Thyroid gland (tissue), 4 donors: ENCODE measurements at regions not wholly inside any gene's neighbourhood (a gene's known extent, or its start where the extent isn't known, plus 50 kb on each side); places are given as distances from the start of the nearest gene placed in this dataset.

ENCODE experiments used
- CTCF ChIP-seq, 6 experiments: fragments of 200-600 bp in 3 of 6; fragments of 450-650 bp in 3 of 6; sonication (generic) in 3 of 6; IDR thresholded peaks; one replicate each; pipeline ENCODE4 v1.5.1; 2016 to 2019; ENCODE audit warnings: antibody characterized with exemption in 6 of 6, mild to moderate bottlenecking in 2 of 6, inconsistent platforms in 1 of 6, moderate library complexity in 1 of 6
- POLR2A ChIP-seq, 2 donors: fragments of 450-650 bp; IDR thresholded peaks; one replicate each; pipeline ENCODE4 v1.6.1; 2017; ENCODE audit warnings: antibody characterized with exemption in 2 of 2, mild to moderate bottlenecking in 2 of 2, moderate library complexity in 1 of 2

- TF ChIP-seq CTCF (IDR thresholded peaks at IDR 0.05) (no peak), POLR2A (IDR thresholded peaks at IDR 0.05) (no peak)
Measured at GRCh38 chr2:156765450-156765849, 329.3 kb downstream of the GPD2 start.
